Stomach smooth muscle (tissue), 2 donors: ENCODE measurements at regions not wholly inside any gene's neighbourhood (a gene's known extent, or its start where the extent isn't known, plus 50 kb on each side); places are given as distances from the start of the nearest gene placed in this dataset.

Source experiments
- H3K27ac ChIP-seq: one replicate; pipeline ENCODE4 v1.7.0; 2013; ENCODE audit warnings: mild to moderate bottlenecking, low read length, inconsistent platforms
- H3K27me3 ChIP-seq, 2 donors: one replicate each; pipeline ENCODE4 v1.7.0; 2013; ENCODE audit warnings: low read length in 2 of 2; ENCODE audit not compliant: insufficient read depth in 2 of 2, control insufficient read depth in 1 of 2
- H3K36me3 ChIP-seq, 2 donors: one replicate each; pipeline ENCODE4 v1.7.0; 2013; ENCODE audit warnings: low read length in 2 of 2; ENCODE audit not compliant: control insufficient read depth in 2 of 2, insufficient read depth in 2 of 2
- H3K4me1 ChIP-seq: one replicate; pipeline ENCODE4 v1.7.0; 2013; ENCODE audit warnings: low read length; ENCODE audit not compliant: control insufficient read depth, insufficient read depth
- H3K4me3 ChIP-seq, 2 donors: one replicate each; pipeline ENCODE4 v1.7.0; 2013; ENCODE audit warnings: low read length in 2 of 2
- H3K9ac ChIP-seq, 2 donors: one replicate each; pipeline ENCODE4 v1.7.0; 2013; ENCODE audit warnings: low read length in 2 of 2, mild to moderate bottlenecking in 1 of 2
- H3K9me3 ChIP-seq, 2 donors: one replicate each; pipeline ENCODE4 v1.7.0; 2013; ENCODE audit warnings: low read length in 2 of 2; ENCODE audit not compliant: control insufficient read depth in 2 of 2
- donor health status: healthy.
- donor health status: Pancreatic carcinoma.

GRCh38 chrX:46447384-46447783 is 97.8 kb downstream of the ZNF674 start:
- Histone ChIP-seq H3K4me3 (peak overlapping the region; percentile 71 to 80), H3K27me3 (peaks cover 0 to 7% of the 10 kb centered on the region in 2 donors), H3K9me3 (peaks cover 0 to under 1% of the 10 kb centered on the region in 2 donors), H3K36me3 (peaks cover 0 to 7% of the 10 kb centered on the region in 2 donors), H3K27ac (no peak overlapping the region), H3K9ac (peak overlapping the region; percentile 66 to 88), H3K4me1 (peaks cover 5% of the 10 kb centered on the region)

GRCh38 chrX:46446727-46447378 is 98.4 kb downstream of the ZNF674 start:
- H3K4me3 ChIP-seq = peak overlapping the region; percentile 71 to 80
- H3K4me1 ChIP-seq = peaks cover 5% of the 10 kb centered on the region
- peak overlapping the region; percentile 85 to 88 for H3K9ac ChIP-seq
- H3K36me3 ChIP-seq = peaks cover 0 to 7% of the 10 kb centered on the region in 2 donors
- peak overlapping the region; percentile 69 for H3K27ac ChIP-seq
- peaks cover 0 to 4% of the 10 kb centered on the region in 2 donors for H3K9me3 ChIP-seq
- peaks cover 0 to 7% of the 10 kb centered on the region in 2 donors for H3K27me3 ChIP-seq

DNA sequence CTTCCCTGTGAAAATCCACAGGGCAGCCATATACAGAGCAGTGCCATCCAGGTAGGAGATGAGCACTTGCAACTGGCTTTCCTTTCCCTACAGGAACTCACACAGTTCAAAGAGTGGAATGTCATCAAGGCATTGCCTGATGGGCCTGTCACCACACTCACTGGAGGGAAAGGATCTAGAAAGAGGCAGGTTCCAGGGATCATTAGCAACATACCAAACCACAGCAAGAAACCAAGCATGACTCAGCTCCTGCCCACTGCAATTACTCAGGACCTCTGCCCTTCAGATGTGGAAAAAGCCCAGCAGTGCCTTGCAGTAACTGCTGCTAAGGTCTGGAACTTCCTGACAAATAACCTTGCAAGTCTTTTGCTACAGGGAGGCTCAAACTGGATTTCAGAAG is 101.2 kb downstream of the ZNF674 start:
- peaks cover 5% of the 10 kb centered on the region for H3K4me1 ChIP-seq
- peaks cover 0 to 6% of the 10 kb centered on the region in 2 donors for H3K9me3 ChIP-seq
- H3K36me3 ChIP-seq = no peaks in the 10 kb centered on the region
- H3K27me3 ChIP-seq = peaks cover 0 to 9% of the 10 kb centered on the region in 2 donors
- H3K27ac ChIP-seq = no peak overlapping the region
- no peak overlapping the region for H3K4me3 ChIP-seq
- H3K9ac ChIP-seq = no peak overlapping the region

- Histone ChIP-seq H3K4me1 (no peaks in the 10 kb centered on the region), H3K27ac (no peak overlapping the region), H3K4me3 (no peak overlapping the region), H3K9me3 (peaks cover 0 to 7% of the 10 kb centered on the region in 2 donors), H3K36me3 (no peaks in the 10 kb centered on the region), H3K27me3 (peaks cover 0 to 6% of the 10 kb centered on the region in 2 donors), H3K9ac (no peak overlapping the region)
Measured at GRCh38 chrX:46436744-46437143, 108.5 kb downstream of the ZNF674 start.

- H3K9ac ChIP-seq = no peak overlapping the region
- no peaks in the 10 kb centered on the region for H3K4me1 ChIP-seq
- no peaks in the 10 kb centered on the region for H3K36me3 ChIP-seq
- H3K9me3 ChIP-seq = peaks cover 0 to 6% of the 10 kb centered on the region in 2 donors
- no peak overlapping the region for H3K27ac ChIP-seq
- H3K4me3 ChIP-seq = no peak overlapping the region
- peaks cover 0 to 4% of the 10 kb centered on the region in 2 donors for H3K27me3 ChIP-seq
Measured at GRCh38 chrX:46433892-46434291, 111.3 kb downstream of the ZNF674 start.

GRCh38 chrX:46408553-46409407 is 136.4 kb downstream of the ZNF674 start:
- Histone ChIP-seq H3K4me3 (no peak overlapping the region), H3K27me3 (peaks cover 0 to 9% of the 10 kb centered on the region in 2 donors), H3K9me3 (no peaks in the 10 kb centered on the region), H3K9ac (no peak overlapping the region), H3K4me1 (no peaks in the 10 kb centered on the region), H3K36me3 (no peaks in the 10 kb centered on the region), H3K27ac (no peak overlapping the region)

DNA sequence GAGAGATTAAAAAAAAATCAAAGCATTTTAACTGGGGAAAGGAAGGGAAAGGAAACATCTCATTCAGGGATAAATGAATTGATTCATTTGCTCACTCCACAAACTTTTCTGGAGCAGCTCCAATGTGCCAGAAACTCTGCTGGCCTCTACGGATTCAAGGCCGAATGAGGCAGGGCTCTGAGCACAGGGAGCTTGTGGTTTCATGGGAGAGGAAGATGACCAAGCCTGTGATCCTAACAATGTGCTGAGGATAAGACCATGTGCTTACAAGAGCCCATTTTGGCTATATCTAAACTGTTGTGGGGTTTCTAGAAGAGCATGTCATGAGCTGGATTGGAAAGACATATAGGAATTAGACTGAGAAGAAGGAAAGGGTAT is 137.5 kb downstream of the ZNF674 start:
- H3K4me3 ChIP-seq = no peak overlapping the region
- peaks cover 0 to 9% of the 10 kb centered on the region in 2 donors for H3K27me3 ChIP-seq
- H3K4me1 ChIP-seq = no peaks in the 10 kb centered on the region
- no peak overlapping the region for H3K27ac ChIP-seq
- no peak overlapping the region for H3K9ac ChIP-seq
- H3K9me3 ChIP-seq = no peaks in the 10 kb centered on the region
- no peaks in the 10 kb centered on the region for H3K36me3 ChIP-seq

DNA sequence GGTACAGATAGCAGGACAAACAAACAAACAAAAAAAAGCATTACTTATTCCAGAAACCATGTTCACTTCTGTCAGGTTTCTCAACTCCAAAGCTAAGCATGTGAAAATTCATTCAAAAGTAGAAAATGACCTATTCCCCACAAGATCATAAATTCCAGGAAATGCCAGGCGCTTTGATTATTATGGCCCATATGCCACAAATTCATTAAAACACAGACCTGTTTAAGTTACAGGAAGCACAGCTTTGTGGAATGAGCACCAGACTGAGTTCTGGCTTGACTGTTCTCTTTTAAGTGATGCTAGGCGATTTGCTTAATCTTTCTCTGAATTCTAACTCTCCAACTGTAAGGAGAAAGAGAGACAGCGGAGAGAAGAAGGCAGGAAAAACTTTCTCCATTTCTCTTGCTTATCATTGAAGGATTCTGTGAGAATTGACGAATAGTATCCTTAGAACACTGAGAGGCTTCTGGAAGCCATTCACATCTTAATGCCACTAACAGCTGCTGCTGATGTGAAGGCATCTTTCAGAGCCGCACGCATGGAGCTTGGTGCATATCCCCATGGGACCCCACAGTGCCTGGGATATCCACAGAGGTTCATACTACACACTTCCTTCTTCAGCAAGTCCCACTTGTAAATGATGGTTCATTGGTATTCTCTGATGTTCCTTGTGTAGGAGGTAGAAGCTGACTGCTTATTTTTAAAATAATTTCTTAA is 138.0 kb downstream of the ZNF674 start:
- Histone ChIP-seq H3K9ac (no peak overlapping the region), H3K9me3 (no peaks in the 10 kb centered on the region), H3K27ac (no peak overlapping the region), H3K4me1 (no peaks in the 10 kb centered on the region), H3K4me3 (no peak overlapping the region), H3K36me3 (no peaks in the 10 kb centered on the region), H3K27me3 (peaks cover 0 to 9% of the 10 kb centered on the region in 2 donors)

- H3K4me1 ChIP-seq = no peaks in the 10 kb centered on the region
- H3K9me3 ChIP-seq = peaks cover 0 to 2% of the 10 kb centered on the region in 2 donors
- H3K27ac ChIP-seq = no peak overlapping the region
- H3K27me3 ChIP-seq = peaks cover 0 to 9% of the 10 kb centered on the region in 2 donors
- no peak overlapping the region for H3K9ac ChIP-seq
- no peaks in the 10 kb centered on the region for H3K36me3 ChIP-seq
- H3K4me3 ChIP-seq = no peak overlapping the region
Measured at GRCh38 chrX:46404774-46405173, 140.4 kb downstream of the ZNF674 start.

DNA sequence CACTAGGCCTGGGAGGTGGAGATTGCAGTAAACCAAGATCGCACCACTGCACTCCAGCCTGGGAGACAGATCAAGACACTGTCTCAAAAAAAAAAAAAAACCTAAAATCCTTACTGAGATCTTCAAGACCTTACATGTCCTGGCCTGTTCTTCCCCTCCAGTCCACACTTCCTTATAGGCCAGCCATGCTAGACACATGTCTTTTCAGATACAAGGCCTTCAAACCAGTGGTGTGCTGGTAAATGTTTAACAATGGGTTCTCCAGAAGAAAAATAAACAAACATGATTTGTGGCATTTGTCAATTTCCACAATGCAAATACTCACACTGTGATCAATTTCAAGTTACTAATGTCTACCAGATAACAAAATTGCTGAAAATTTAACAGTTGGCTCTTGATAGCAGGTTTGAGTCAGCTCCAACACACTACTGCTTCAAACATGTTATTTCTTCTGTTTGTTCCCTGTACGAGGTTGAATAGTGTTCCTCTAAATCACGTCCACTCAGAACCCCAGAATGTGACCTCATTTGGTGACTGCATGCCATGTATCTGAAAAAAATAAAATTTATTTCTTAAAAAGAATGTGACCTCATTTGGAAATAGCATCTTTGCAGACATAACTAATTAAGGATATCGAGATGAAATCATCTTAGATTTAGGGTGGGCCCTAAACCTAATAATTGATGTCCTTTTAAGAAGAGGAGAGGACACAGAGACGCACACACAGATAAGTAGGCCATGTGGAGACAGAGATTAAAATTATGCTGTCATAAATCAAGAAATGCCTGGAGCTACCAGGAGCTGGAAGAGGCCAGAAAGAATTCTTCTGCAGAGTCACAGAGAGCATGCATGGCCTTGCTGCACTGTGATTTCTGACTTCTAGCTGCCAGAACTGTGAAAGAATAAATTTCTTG is 144.4 kb downstream of the ZNF674 start:
- no peak overlapping the region for H3K9ac ChIP-seq

More for the DNA sequence above, 144.4 kb downstream of the ZNF674 start:
- Histone ChIP-seq H3K4me3 (no peak overlapping the region), H3K36me3 (no peaks in the 10 kb centered on the region), H3K27me3 (peaks cover 0 to 4% of the 10 kb centered on the region in 2 donors), H3K9me3 (peaks cover 0 to 4% of the 10 kb centered on the region in 2 donors), H3K4me1 (no peaks in the 10 kb centered on the region), H3K27ac (no peak overlapping the region)
